ENCODE measurements at regions not wholly inside any gene's neighbourhood (a gene's known extent, or its start where the extent isn't known, plus 50 kb on each side); places are given as distances from the start of the nearest gene placed in this dataset.
"Not testable (repeated sequence)": the region's sequence is repeated elsewhere in the genome, so short reads cannot be mapped to it uniquely, and the experiment has no call there.

DNA sequence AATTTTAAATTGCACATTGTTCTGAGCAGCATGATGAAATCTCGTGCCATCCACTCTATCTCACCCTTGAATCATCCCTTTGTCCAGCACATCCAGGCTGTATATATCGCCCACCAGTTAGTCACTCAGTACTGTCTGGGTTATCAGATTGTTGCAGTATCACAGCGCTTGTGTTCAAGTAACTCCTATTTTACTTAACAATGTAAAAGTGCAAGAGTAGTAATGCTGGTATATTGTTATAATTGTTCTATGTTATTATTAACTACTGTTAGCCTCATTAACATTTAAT is 82.8 kb upstream of the NBPF26 start:
- H3K27ac Mint-ChIP-seq; ATAC-seq (replicated peaks); H3K27me3 Mint-ChIP-seq; H3K36me3 Mint-ChIP-seq (ENCODE audit: insufficient read depth); H3K4me3 Mint-ChIP-seq; H3K9me3 Mint-ChIP-seq; H3K4me1 Mint-ChIP-seq (ENCODE audit: low read depth in 2 of 2); DNase-seq: not testable (repeated sequence)

DNA sequence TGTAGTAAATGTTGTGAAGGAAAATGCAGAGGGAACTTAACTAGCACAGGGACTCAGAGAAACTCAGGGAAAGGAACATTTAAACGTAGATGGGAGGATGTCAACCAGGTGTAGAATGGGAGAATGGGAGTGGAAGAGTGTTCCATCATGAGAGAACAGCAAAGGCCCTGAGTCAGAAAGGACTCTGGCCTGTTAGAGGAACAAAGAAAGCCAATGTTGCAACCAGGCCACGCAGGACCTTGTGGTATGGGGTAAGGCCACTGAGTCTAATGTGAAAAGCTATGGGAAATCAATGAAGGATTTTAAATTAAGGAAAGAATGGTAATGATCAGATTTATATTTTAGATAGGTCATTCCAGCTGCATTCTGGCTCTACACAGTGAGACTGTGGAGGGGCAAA is 76.6 kb upstream of the NBPF26 start:
- not testable (repeated sequence) for H3K9me3 Mint-ChIP-seq; H3K4me3 Mint-ChIP-seq; H3K4me1 Mint-ChIP-seq (ENCODE audit: low read depth in 2 of 2); ATAC-seq (replicated peaks); H3K27ac Mint-ChIP-seq; DNase-seq; H3K36me3 Mint-ChIP-seq (ENCODE audit: insufficient read depth); H3K27me3 Mint-ChIP-seq

DNA sequence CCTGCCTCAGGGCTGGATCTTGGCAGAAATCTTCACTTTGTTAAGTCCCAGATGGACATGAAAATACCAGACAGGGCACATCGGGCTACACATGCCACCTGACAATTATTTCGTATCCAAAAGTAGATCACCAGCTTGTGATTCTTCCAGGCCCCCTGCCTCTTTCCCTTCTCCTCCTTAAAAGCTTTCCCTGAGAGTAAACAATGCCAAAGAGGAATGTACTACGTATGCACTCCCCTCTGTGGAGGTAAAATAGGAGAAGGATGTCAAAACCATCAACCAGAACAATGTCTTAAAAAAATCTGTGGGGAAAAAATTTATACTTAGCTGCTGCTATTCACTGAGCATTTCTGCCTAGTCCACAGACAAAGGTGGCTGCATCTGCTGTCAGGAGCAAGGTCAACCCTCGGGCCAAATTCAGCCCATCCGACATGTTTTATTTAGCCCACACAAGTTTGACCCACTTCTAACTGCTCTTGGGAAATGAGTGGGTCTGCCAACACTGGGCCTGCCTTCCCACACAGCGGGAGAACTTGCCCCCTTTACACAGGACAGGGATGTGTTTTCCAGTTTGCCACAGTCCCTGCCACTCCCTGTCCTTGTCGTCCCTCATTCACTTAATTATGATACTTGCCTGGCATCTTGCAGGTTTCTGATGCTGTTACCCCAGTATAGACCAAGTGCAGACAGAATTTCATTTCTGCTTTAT is 74.7 kb upstream of the NBPF26 start:
- not testable (repeated sequence) for H3K9me3 Mint-ChIP-seq; ATAC-seq (replicated peaks); H3K27ac Mint-ChIP-seq; H3K27me3 Mint-ChIP-seq; DNase-seq; H3K4me1 Mint-ChIP-seq (ENCODE audit: low read depth in 2 of 2); H3K36me3 Mint-ChIP-seq (ENCODE audit: insufficient read depth); H3K4me3 Mint-ChIP-seq

DNA sequence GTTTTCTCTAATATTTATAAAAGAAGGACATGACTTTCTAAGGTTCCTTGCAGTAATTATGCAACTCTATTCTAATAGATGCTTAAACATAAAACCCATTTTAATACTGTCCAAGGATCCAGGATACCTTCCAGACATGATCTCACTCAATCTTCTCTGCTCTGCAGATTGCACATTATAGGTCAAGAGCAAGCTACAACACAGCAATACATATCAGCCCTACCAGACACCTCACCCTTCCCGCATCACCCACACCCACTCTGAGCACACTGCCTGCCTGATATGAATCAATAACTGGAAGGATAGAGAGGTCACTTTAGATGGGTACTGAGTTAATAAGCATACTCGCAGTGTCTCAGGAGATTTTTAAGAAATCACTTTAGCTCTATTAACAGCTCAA is 74.0 kb upstream of the NBPF26 start:
- DNase-seq; H3K27me3 Mint-ChIP-seq; H3K27ac Mint-ChIP-seq; H3K9me3 Mint-ChIP-seq; H3K4me3 Mint-ChIP-seq; H3K4me1 Mint-ChIP-seq (ENCODE audit: low read depth in 2 of 2); H3K36me3 Mint-ChIP-seq (ENCODE audit: insufficient read depth); ATAC-seq (replicated peaks): not testable (repeated sequence)

DNA sequence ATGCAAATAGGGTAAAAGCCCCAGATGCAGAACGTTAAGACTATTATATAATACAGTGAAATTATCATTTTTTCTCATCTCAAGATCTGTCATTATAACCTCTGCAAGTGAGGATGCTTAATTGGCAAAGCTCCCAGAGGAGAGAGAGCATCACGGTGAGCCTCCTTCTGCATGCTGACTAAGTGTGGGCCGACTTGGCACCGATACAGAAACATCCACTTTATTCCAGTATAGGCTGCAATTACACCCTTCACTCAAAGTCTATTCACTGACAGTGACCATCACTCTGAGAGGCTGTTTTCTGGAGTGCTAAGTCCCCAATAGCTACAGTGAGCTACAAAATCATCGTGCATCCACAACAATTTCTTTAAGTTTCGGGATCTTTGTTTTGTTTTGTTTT is 69.6 kb upstream of the NBPF26 start:
- ATAC-seq (replicated peaks); H3K27ac Mint-ChIP-seq; DNase-seq; H3K4me3 Mint-ChIP-seq; H3K9me3 Mint-ChIP-seq; H3K4me1 Mint-ChIP-seq (ENCODE audit: low read depth in 2 of 2); H3K36me3 Mint-ChIP-seq (ENCODE audit: insufficient read depth); H3K27me3 Mint-ChIP-seq: not testable (repeated sequence)

DNA sequence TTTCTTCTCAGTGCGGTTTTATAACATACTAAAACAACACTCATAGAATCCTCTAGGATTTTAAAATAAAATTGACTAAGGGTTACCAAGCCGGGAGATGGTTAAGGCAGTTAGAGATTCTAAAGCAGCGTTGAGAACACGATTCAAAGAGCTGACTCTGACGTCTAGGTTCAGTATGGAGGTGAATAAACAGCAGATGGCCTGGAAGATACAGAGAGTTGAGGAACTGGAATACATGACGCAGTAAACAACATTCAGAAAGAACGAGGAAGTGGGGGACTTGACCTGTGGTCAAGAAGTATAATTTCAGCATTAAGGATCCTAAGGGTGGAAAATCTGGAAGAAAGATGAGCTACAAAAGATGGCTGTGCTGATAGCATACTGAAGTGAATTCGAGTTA is 68.4 kb upstream of the NBPF26 start:
- H3K36me3 Mint-ChIP-seq (ENCODE audit: insufficient read depth); ATAC-seq (replicated peaks); H3K27me3 Mint-ChIP-seq; H3K4me1 Mint-ChIP-seq (ENCODE audit: low read depth in 2 of 2); H3K9me3 Mint-ChIP-seq; H3K4me3 Mint-ChIP-seq; DNase-seq; H3K27ac Mint-ChIP-seq: not testable (repeated sequence)

DNA sequence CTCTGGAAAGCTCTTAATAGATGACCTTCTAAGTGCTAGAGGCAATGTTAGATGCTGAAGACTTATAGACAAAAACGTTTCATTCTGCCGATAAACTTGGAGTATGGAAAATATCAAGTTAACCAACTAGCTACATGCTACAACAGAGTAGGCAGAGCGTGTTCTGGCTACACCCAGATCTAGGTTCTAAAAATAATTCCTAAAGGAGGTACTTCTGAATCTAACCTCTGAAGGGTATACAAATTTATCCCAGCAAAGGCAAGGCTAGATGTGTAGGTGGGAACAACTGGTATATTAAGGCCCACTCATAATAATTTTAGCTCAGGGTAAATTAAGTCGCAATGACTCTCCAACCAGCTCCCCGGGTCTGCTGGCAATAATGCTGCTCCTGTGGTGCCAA is 67.6 kb upstream of the NBPF26 start:
- not testable (repeated sequence) for DNase-seq; H3K27me3 Mint-ChIP-seq; H3K36me3 Mint-ChIP-seq (ENCODE audit: insufficient read depth); ATAC-seq (replicated peaks); H3K4me3 Mint-ChIP-seq; H3K27ac Mint-ChIP-seq; H3K9me3 Mint-ChIP-seq; H3K4me1 Mint-ChIP-seq (ENCODE audit: low read depth in 2 of 2)

DNA sequence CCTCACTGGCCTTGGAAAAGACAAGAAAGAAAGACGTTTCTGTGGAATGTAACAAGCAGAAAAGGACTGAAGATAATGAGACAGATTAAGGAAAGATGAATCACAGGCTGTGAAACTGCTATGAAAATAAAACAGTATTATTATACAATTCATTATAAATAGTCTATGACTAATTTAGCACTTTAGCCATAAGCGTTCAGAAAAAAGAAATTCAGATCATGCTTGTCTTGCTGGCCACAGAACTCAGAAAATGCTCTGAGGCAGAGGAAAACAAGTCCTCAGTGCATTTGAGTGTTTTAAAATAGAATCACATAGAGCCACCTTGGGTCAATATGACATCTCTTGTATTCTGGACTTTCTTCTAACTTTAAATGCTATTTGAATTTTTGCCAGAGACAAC is 65.9 kb upstream of the NBPF26 start:
- H3K4me1 Mint-ChIP-seq (ENCODE audit: low read depth in 2 of 2); H3K27ac Mint-ChIP-seq; H3K9me3 Mint-ChIP-seq; ATAC-seq (replicated peaks); H3K4me3 Mint-ChIP-seq; H3K36me3 Mint-ChIP-seq (ENCODE audit: insufficient read depth); DNase-seq; H3K27me3 Mint-ChIP-seq: not testable (repeated sequence)

DNA sequence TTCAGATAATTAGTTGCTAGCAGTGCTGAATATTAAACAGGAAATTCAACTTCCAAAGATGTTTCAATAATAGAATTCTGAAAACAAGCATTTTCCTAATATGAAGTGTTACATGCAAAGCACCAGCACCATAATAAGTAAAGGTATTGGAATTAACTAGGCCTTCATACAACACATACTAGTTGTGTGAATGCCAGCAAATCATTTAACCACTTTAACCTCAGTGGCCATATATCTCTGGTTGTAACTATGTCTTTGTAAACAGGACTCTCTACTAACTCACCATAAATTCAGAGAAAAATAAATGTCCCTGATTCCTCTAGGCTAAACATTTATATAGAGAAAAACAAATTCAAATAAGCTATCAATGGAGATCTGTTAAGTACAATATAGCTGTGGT is 65.1 kb upstream of the NBPF26 start:
- H3K27me3 Mint-ChIP-seq; H3K36me3 Mint-ChIP-seq (ENCODE audit: insufficient read depth); H3K9me3 Mint-ChIP-seq; ATAC-seq (replicated peaks); H3K4me1 Mint-ChIP-seq (ENCODE audit: low read depth in 2 of 2); H3K27ac Mint-ChIP-seq; H3K4me3 Mint-ChIP-seq; DNase-seq: not testable (repeated sequence)

DNA sequence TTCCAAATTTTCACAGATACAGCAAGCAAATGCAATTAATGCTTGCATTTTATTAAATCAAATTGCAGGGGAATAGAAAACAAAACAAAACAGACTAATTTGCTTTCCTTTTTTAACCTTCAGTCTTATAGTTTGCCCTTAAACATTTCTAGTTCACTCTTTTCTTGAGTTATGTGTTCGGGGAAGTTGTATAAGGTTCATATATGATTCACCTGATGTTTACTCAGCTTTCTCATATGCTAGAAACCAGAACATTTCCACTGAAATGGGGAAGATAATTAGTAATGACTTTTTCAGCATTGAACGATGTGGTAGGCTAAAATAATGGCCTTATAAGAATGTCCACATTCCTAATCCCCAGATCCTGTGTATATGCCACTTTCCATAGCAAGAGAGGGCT is 64.6 kb upstream of the NBPF26 start:
- not testable (repeated sequence) for H3K36me3 Mint-ChIP-seq (ENCODE audit: insufficient read depth); H3K9me3 Mint-ChIP-seq; ATAC-seq (replicated peaks); DNase-seq; H3K27ac Mint-ChIP-seq; H3K27me3 Mint-ChIP-seq; H3K4me3 Mint-ChIP-seq; H3K4me1 Mint-ChIP-seq (ENCODE audit: low read depth in 2 of 2)

DNA sequence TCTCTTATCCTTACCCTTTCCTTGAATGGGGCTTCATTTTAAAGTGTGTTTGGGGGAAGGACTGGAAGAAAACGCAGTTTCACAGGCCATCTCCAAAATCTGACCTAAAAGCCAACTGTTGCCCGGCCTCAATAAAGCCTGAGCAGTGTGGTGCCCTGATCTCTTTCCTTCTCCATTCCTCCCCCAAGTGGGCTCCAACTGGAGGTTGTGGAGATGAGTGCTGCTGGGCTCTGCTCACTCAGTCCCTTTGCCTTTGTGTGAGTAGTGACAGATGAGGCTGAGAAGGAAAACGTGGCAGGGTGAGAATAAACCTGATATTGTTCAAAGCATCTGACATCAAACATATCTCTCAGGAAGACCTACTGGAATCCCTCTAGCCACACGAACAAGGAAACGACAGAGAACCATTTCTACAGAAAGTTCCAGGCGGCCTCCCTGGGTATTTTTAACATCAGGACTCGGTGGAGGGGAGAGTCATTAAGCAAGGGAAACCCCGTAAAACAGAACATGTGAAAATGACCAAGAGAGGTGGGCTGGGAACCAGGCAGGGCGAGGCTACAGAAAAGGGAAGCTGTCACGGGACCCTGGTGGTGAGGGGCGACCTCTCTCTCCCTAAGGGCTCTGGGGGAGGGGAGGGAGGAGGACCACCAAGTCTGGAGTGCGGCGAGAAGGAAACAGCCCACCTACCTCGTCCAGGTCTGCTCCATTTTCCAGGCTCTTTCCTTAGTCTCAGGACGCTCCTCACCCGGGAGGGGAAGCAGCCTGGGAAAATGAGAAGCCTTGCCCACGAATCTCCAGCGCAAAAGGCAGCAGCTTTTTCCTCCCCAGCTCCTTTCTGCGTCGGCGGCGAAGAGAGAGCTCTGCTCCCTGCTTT is 59.1 kb upstream of the NBPF26 start:
- not testable (repeated sequence) for ATAC-seq (replicated peaks); H3K4me1 Mint-ChIP-seq (ENCODE audit: low read depth in 2 of 2)

DNA sequence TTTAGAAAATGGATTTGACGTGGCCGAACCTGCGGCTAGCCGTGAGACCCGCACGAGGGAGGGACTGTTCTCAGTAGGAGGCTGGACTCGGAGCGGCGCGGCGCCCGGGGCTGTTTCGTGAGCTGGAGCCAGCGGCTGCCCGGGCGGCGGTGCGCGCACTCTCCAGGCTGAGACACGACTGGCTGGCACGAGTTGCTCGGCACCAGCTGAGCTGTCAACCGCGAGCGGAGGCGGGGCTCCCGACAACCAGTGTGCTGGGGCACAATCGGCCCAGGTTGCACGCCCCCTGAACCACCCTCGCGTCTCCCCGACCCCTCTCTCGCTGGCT is 58.5 kb upstream of the NBPF26 start:
- DNase-seq; H3K36me3 Mint-ChIP-seq (ENCODE audit: insufficient read depth); H3K9me3 Mint-ChIP-seq; H3K27ac Mint-ChIP-seq; H3K27me3 Mint-ChIP-seq; H3K4me1 Mint-ChIP-seq (ENCODE audit: low read depth in 2 of 2): not testable (repeated sequence)
- ATAC-seq (replicated peaks): peak; percentile 99
- H3K4me3 Mint-ChIP-seq: peak overlapping the region; percentile 59 to 73

More for the DNA sequence above, 59.1 kb upstream of the NBPF26 start:
- not testable (repeated sequence) for H3K27ac Mint-ChIP-seq; H3K36me3 Mint-ChIP-seq (ENCODE audit: insufficient read depth); DNase-seq; H3K27me3 Mint-ChIP-seq; H3K9me3 Mint-ChIP-seq
- H3K4me3 Mint-ChIP-seq: peak overlapping the region; percentile 59 to 73

DNA sequence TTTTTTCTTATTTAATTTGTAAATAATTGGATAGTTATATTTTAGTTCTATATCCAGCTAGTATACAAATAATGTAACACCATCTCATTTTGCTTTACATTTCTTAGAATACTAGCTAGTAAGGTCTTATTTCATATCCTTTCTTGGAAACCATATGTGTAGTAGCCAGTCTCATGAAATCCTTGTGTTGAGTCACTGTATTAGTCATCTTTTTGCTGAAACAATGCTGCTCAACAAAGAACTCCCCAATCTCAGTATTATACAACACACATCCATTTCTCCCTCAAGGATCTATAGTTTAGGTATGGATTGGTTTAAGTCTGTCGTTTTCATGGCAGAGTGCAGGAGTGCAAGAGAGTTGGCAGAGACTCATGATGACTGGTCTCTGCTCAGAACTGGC is 55.6 kb upstream of the NBPF26 start:
- not testable (repeated sequence) for H3K36me3 Mint-ChIP-seq (ENCODE audit: insufficient read depth); DNase-seq; H3K9me3 Mint-ChIP-seq; ATAC-seq (replicated peaks); H3K4me1 Mint-ChIP-seq (ENCODE audit: low read depth in 2 of 2); H3K4me3 Mint-ChIP-seq; H3K27me3 Mint-ChIP-seq; H3K27ac Mint-ChIP-seq
